GM12864 (cell line): ENCODE measurements at regions not wholly inside any gene's neighbourhood (a gene's known extent, or its start where the extent isn't known, plus 50 kb on each side); places are given as distances from the start of the nearest gene placed in this dataset.
"Not testable (repeated sequence)": the region's sequence is repeated elsewhere in the genome, so short reads cannot be mapped to it uniquely, and the experiment has no call there.

ENCODE experiments used
- DNase-seq: peaks from one replicate; pipeline ENCODE4 v3.0.0-alpha.2; 2011; ENCODE audit warnings: low read depth
- H3K4me3 ChIP-seq: 2 replicates; pipeline ENCODE4 v1.5.1; 2011; ENCODE audit warnings: mild to moderate bottlenecking, low read depth, low read length, control low read depth
- CTCF ChIP-seq: IDR thresholded peaks from 2 replicates; pipeline ENCODE4 v1.5.1; 2011; ENCODE audit warnings: low read depth, mild to moderate bottlenecking, moderate library complexity, low read length, control low read depth, inconsistent platforms; ENCODE audit errors: missing control alignments

GRCh38 chr17:22303865-22304264 lies 611.5 kb downstream of the KCNJ18 start:
- no peak for DNase-seq
- no peak overlapping the region for H3K4me3 ChIP-seq
- TF ChIP-seq CTCF: no peak

GRCh38 chr17:22304667-22305303 lies 612.5 kb downstream of the KCNJ18 start:
- DNase-seq: no peak
- no peak for TF ChIP-seq CTCF
- H3K4me3 ChIP-seq: no peak overlapping the region

- no peak for DNase-seq
- no peak overlapping the region for H3K4me3 ChIP-seq
- TF ChIP-seq CTCF: no peak
These were observed 613.2 kb downstream of the KCNJ18 start for GRCh38 chr17:22305356-22306071.

- not testable (repeated sequence) for H3K4me3 ChIP-seq, DNase-seq
These were observed 618.0 kb downstream of the KCNJ18 start for GRCh38 chr17:22310292-22310691.

- TF ChIP-seq CTCF: no peak
- DNase-seq: no peak
- H3K4me3 ChIP-seq: no peak overlapping the region
These were observed 618.7 kb downstream of the KCNJ18 start for GRCh38 chr17:22310717-22311686.

- H3K4me3 ChIP-seq, DNase-seq: not testable (repeated sequence)
These were observed 628.7 kb downstream of the KCNJ18 start for GRCh38 chr17:22321001-22321400.

- H3K4me3 ChIP-seq, DNase-seq: not testable (repeated sequence)
These were observed 630.7 kb downstream of the KCNJ18 start for GRCh38 chr17:22322893-22323550.

GRCh38 chr17:22337467-22337866 lies 645.1 kb downstream of the KCNJ18 start:
- DNase-seq: no peak
- H3K4me3 ChIP-seq: no peak overlapping the region
- TF ChIP-seq CTCF: no peak

- not testable (repeated sequence) for H3K4me3 ChIP-seq, DNase-seq
These were observed 664.3 kb downstream of the KCNJ18 start for GRCh38 chr17:22356603-22357002.

GRCh38 chr17:22370988-22371387 lies 678.7 kb downstream of the KCNJ18 start:
- DNase-seq, H3K4me3 ChIP-seq: not testable (repeated sequence)
